GM23248 (cell line): ENCODE measurements at regions not wholly inside any gene's neighbourhood (a gene's known extent, or its start where the extent isn't known, plus 50 kb on each side); places are given as distances from the start of the nearest gene placed in this dataset. TPM values are rescaled to one million over a fixed set of nuclear protein-coding genes. Genes with fewer than 3 reads are reported as not detected.

ENCODE experiments used
- DNase-seq: peaks from one replicate; pipeline ENCODE4 v3.0.0-alpha.2; 2015
- H2AFZ ChIP-seq: fragments of 200-600 bp; sonication (generic); 2 replicates; pipeline ENCODE4 v1.6.1; 2016; ENCODE audit warnings: antibody characterized with exemption
- H3F3A ChIP-seq: fragments of 200-600 bp; sonication (generic); 2 replicates; pipeline ENCODE4 v1.6.1; 2016; ENCODE audit warnings: mild to moderate bottlenecking, antibody characterized with exemption, mixed run types; ENCODE audit not compliant: insufficient read depth
- H3K27ac ChIP-seq: fragments of 200-600 bp; sonication (generic); 2 replicates; pipeline ENCODE4 v1.5.1; 2016; ENCODE audit warnings: mild to moderate bottlenecking
- H3K27me3 ChIP-seq: fragments of 200-600 bp; sonication (generic); replicated peaks from 2 replicates; pipeline ENCODE4 v1.6.1; 2016; ENCODE audit warnings: mild to moderate bottlenecking; ENCODE audit not compliant: insufficient read depth
- H3K36me3 ChIP-seq: fragments of 200-600 bp; sonication (generic); 2 replicates; pipeline ENCODE4 v1.6.1; 2016; ENCODE audit warnings: low read depth, mild to moderate bottlenecking
- H3K4me1 ChIP-seq: fragments of 200-600 bp; sonication (generic); 2 replicates; pipeline ENCODE4 v1.6.1; 2016; ENCODE audit warnings: mild to moderate bottlenecking; ENCODE audit not compliant: insufficient read depth
- H3K4me2 ChIP-seq: fragments of 200-600 bp; sonication (generic); one replicate; pipeline ENCODE4 v1.6.1; 2016; ENCODE audit warnings: mild to moderate bottlenecking; ENCODE audit not compliant: unreplicated experiment
- H3K4me3 ChIP-seq: fragments of 200-600 bp; sonication (generic); 2 replicates; pipeline ENCODE4 v1.5.1; 2016; ENCODE audit warnings: mild to moderate bottlenecking
- H3K79me2 ChIP-seq: fragments of 200-600 bp; sonication (generic); 2 replicates; pipeline ENCODE4 v1.6.1; 2016; ENCODE audit warnings: mild to moderate bottlenecking; ENCODE audit not compliant: insufficient read depth
- H3K9ac ChIP-seq: fragments of 200-600 bp; sonication (generic); 2 replicates; pipeline ENCODE4 v1.6.1; 2016; ENCODE audit warnings: mild to moderate bottlenecking
- H3K9me2 ChIP-seq: fragments of 200-600 bp; sonication (generic); 2 replicates; pipeline ENCODE4 v1.6.1; 2016; ENCODE audit warnings: mixed run types, mild to moderate bottlenecking, moderate library complexity; ENCODE audit not compliant: insufficient read depth
- H3K9me3 ChIP-seq: fragments of 200-600 bp; sonication (generic); one replicate; pipeline ENCODE4 v1.6.1; 2017; ENCODE audit warnings: low read depth
- H4K20me1 ChIP-seq: fragments of 200-600 bp; sonication (generic); 2 replicates; pipeline ENCODE4 v1.6.0; 2016; ENCODE audit not compliant: insufficient read depth
- EZH2 ChIP-seq: fragments of 200-600 bp; sonication (generic); IDR thresholded peaks from 2 replicates; pipeline ENCODE4 v1.6.1; 2018; ENCODE audit warnings: antibody characterized with exemption, mild to moderate bottlenecking; ENCODE audit not compliant: insufficient read depth, poor library complexity, severe bottlenecking
- EZH2phosphoT487 ChIP-seq: fragments of 200-600 bp; sonication (generic); IDR thresholded peaks from 2 replicates; pipeline ENCODE4 v1.6.1; 2018; ENCODE audit warnings: antibody characterized with exemption, moderate library complexity, mild to moderate bottlenecking, low read depth; ENCODE audit not compliant: insufficient read depth
- WGBS, 2 experiments: methylation state at CpG; one replicate each; pipeline ENCODE4 v1.1.6; 2015 to 2017; ENCODE audit warnings: low lambda C conversion rate in 2 of 2, low coverage in 1 of 2; ENCODE audit errors: missing lambda C conversion rate in 2 of 2; 5-methylcytosine and 5-hydroxymethylcytosine counted together
- in situ Hi-C: fragments of 300-500 bp; cut with MboI; formaldehyde crosslinking; loops from 2 replicates; pipeline ENCODE4 v1.15.0; 2020
- small RNA-seq: library from RNA; depleted of rRNA; stranded (forward); fragments of <200 nt; gene quantifications from one replicate; pipeline ENCODE3, GENCODE V24; 2014; ENCODE audit warnings: low read depth, low replicate concordance

- TF ChIP-seq EZH2phosphoT487 (no peak), EZH2 (no peak)
- H3K79me2 ChIP-seq: no peaks in the 10 kb centered on the region
- H3F3A ChIP-seq: no peaks in the 10 kb centered on the region
- H3K27ac ChIP-seq: no peak overlapping the region
- H2AFZ ChIP-seq: no peak overlapping the region
- no peaks in the 10 kb centered on the region; the same call in 1 of the 2 replicates for H3K27me3 ChIP-seq
- H3K9me3 ChIP-seq: no peaks in the 10 kb centered on the region
- DNase-seq: no peak
- H3K4me2 ChIP-seq: no peak overlapping the region
- H3K9ac ChIP-seq: no peak overlapping the region
- H4K20me1 ChIP-seq: no peaks in the 10 kb centered on the region
- in situ Hi-C loops: no loop called here
- no peak overlapping the region for H3K4me3 ChIP-seq
- H3K36me3 ChIP-seq: no peaks in the 10 kb centered on the region
- H3K4me1 ChIP-seq: no peaks in the 10 kb centered on the region
- H3K9me2 ChIP-seq: no peaks in the 10 kb centered on the region
Observed at GRCh38 chr4:18082236-18082635, 60.7 kb upstream of the LCORL start.

GRCh38 chr4:18081708-18082107, 60.2 kb upstream of the LCORL start:
- H3K79me2 ChIP-seq: no peaks in the 10 kb centered on the region
- 39 to 55% methylated on average over 3 of the region's 3 CpGs for WGBS, 2 experiments
- no peak for DNase-seq
- no peak for TF ChIP-seq EZH2phosphoT487
- no peak for TF ChIP-seq EZH2
- no peak overlapping the region for H3K27ac ChIP-seq
- H2AFZ ChIP-seq: no peak overlapping the region
- H3K4me1 ChIP-seq: no peaks in the 10 kb centered on the region
- no peaks in the 10 kb centered on the region for H3F3A ChIP-seq
- no peaks in the 10 kb centered on the region for H3K36me3 ChIP-seq
- in situ Hi-C loops: no loop called here
- no peaks in the 10 kb centered on the region; the same call in 1 of the 2 replicates for H3K27me3 ChIP-seq
- no peak overlapping the region for H3K9ac ChIP-seq
- H3K4me2 ChIP-seq: no peak overlapping the region
- no peak overlapping the region for H3K4me3 ChIP-seq
- no peaks in the 10 kb centered on the region for H3K9me2 ChIP-seq
- no peaks in the 10 kb centered on the region for H4K20me1 ChIP-seq
- no peaks in the 10 kb centered on the region for H3K9me3 ChIP-seq

GRCh38 chr4:18077808-18078207, 56.3 kb upstream of the LCORL start:
- Histone ChIP-seq H3K4me1 (no peaks in the 10 kb centered on the region), H4K20me1 (no peaks in the 10 kb centered on the region), H3K36me3 (no peaks in the 10 kb centered on the region), H3K27me3 (no peaks in the 10 kb centered on the region; the same call in 1 of the 2 replicates), H3K9me2 (no peaks in the 10 kb centered on the region), H3K4me3 (no peak overlapping the region), H3K27ac (no peak overlapping the region), H3K4me2 (no peak overlapping the region), H3K9me3 (no peaks in the 10 kb centered on the region), H2AFZ (no peak overlapping the region), H3K79me2 (no peaks in the 10 kb centered on the region), H3K9ac (no peak overlapping the region), H3F3A (no peaks in the 10 kb centered on the region)
- no peak for DNase-seq
- TF ChIP-seq EZH2phosphoT487 (no peak), EZH2 (no peak)
- in situ Hi-C loops: no loop called here
- 1 to 4% methylated on average over 5 of the region's 5 CpGs for WGBS, 2 experiments

- peak; percentile 12 for DNase-seq
- no peak overlapping the region for H3K4me2 ChIP-seq
- TF ChIP-seq EZH2 (no peak), EZH2phosphoT487 (no peak)
- no peaks in the 10 kb centered on the region for H3K79me2 ChIP-seq
- no peaks in the 10 kb centered on the region for H3K9me3 ChIP-seq
- no peaks in the 10 kb centered on the region; the same call in 1 of the 2 replicates for H3K27me3 ChIP-seq
- H4K20me1 ChIP-seq: no peaks in the 10 kb centered on the region
- no peaks in the 10 kb centered on the region for H3K9me2 ChIP-seq
- 59 to 62% methylated on average over 8 of the region's 8 CpGs for WGBS, 2 experiments
- H3K27ac ChIP-seq: no peak overlapping the region
- no peaks in the 10 kb centered on the region for H3F3A ChIP-seq
- H3K36me3 ChIP-seq: no peaks in the 10 kb centered on the region
- H3K4me1 ChIP-seq: no peaks in the 10 kb centered on the region
- no peak overlapping the region for H3K9ac ChIP-seq
- H3K4me3 ChIP-seq: no peak overlapping the region
- in situ Hi-C loops: no loop called here
- no peak overlapping the region for H2AFZ ChIP-seq
Observed at GRCh38 chr4:18075823-18076433, 54.4 kb upstream of the LCORL start.

GRCh38 chr4:18071894-18072293, 50.3 kb upstream of the LCORL start:
- Histone ChIP-seq H3K79me2 (no peaks in the 10 kb centered on the region), H3K36me3 (no peaks in the 10 kb centered on the region), H3K9me3 (no peaks in the 10 kb centered on the region), H3K27ac (no peak overlapping the region), H3K27me3 (no peaks in the 10 kb centered on the region), H3K4me2 (no peak overlapping the region), H3K9ac (no peak overlapping the region), H4K20me1 (no peaks in the 10 kb centered on the region), H2AFZ (no peak overlapping the region), H3K4me3 (no peak overlapping the region), H3K4me1 (no peaks in the 10 kb centered on the region), H3K9me2 (peaks cover 3% of the 10 kb centered on the region; the same call in 1 of the 2 replicates), H3F3A (no peaks in the 10 kb centered on the region)
- DNase-seq: no peak
- in situ Hi-C loops: no loop called here
- TF ChIP-seq EZH2 (no peak), EZH2phosphoT487 (no peak)

Small RNAs in the stretch of these regions (small RNA-seq; reads per million reads assigned to genes)
- gene RNA5SP157: not detected
